ENCODE measurements at regions not wholly inside any gene's neighbourhood (a gene's known extent, or its start where the extent isn't known, plus 50 kb on each side); places are given as distances from the start of the nearest gene placed in this dataset.

GRCh38 chr2:195316486-195316885 lies 340.5 kb upstream of the SLC39A10 start:
- H3K4me3 Mint-ChIP-seq, result no peak overlapping the region
- no peaks in the 10 kb centered on the region for H3K36me3 Mint-ChIP-seq
- H3K9me3 Mint-ChIP-seq (ENCODE audit: low read depth), result no peaks in the 10 kb centered on the region
- no peaks in the 10 kb centered on the region for H3K27me3 Mint-ChIP-seq
- H3K4me1 Mint-ChIP-seq (ENCODE audit: low read depth), result peaks cover 9% of the 10 kb centered on the region
- no peak overlapping the region for H3K27ac Mint-ChIP-seq

- H3K9me3 Mint-ChIP-seq (ENCODE audit: low read depth), result no peaks in the 10 kb centered on the region
- H3K27me3 Mint-ChIP-seq, result peaks cover 2% of the 10 kb centered on the region
- H3K4me1 Mint-ChIP-seq (ENCODE audit: low read depth), result peaks cover 4% of the 10 kb centered on the region
- no peak overlapping the region for H3K27ac Mint-ChIP-seq
- no peak overlapping the region for H3K4me3 Mint-ChIP-seq
- H3K36me3 Mint-ChIP-seq, result no peaks in the 10 kb centered on the region
Observed at GRCh38 chr2:195313962-195314361, 343.1 kb upstream of the SLC39A10 start.

- Mint-ChIP-seq H3K4me1 (ENCODE audit: low read depth) (peaks cover 4% of the 10 kb centered on the region), H3K27me3 (peaks cover 2% of the 10 kb centered on the region), H3K4me3 (no peak overlapping the region), H3K27ac (no peak overlapping the region), H3K9me3 (ENCODE audit: low read depth) (no peaks in the 10 kb centered on the region), H3K36me3 (no peaks in the 10 kb centered on the region)
Observed at GRCh38 chr2:195312662-195313061, 344.4 kb upstream of the SLC39A10 start.

- Mint-ChIP-seq H3K27ac (no peak overlapping the region), H3K36me3 (no peaks in the 10 kb centered on the region), H3K9me3 (ENCODE audit: low read depth) (no peaks in the 10 kb centered on the region), H3K4me3 (no peak overlapping the region), H3K27me3 (peaks cover 2% of the 10 kb centered on the region), H3K4me1 (ENCODE audit: low read depth) (no peaks in the 10 kb centered on the region)
Observed at GRCh38 chr2:195308163-195308562, 348.9 kb upstream of the SLC39A10 start.

GRCh38 chr2:195307751-195308150 lies 349.3 kb upstream of the SLC39A10 start:
- Mint-ChIP-seq H3K4me1 (ENCODE audit: low read depth) (no peaks in the 10 kb centered on the region), H3K4me3 (no peak overlapping the region), H3K27ac (no peak overlapping the region), H3K36me3 (no peaks in the 10 kb centered on the region), H3K27me3 (peaks cover 2% of the 10 kb centered on the region), H3K9me3 (ENCODE audit: low read depth) (no peaks in the 10 kb centered on the region)

GRCh38 chr2:195304310-195304709 lies 352.7 kb upstream of the SLC39A10 start:
- no peak overlapping the region for H3K27ac Mint-ChIP-seq
- H3K36me3 Mint-ChIP-seq, result no peaks in the 10 kb centered on the region
- no peaks in the 10 kb centered on the region for H3K4me1 Mint-ChIP-seq (ENCODE audit: low read depth)
- H3K9me3 Mint-ChIP-seq (ENCODE audit: low read depth), result no peaks in the 10 kb centered on the region
- H3K27me3 Mint-ChIP-seq, result no peaks in the 10 kb centered on the region
- H3K4me3 Mint-ChIP-seq, result no peak overlapping the region

- Mint-ChIP-seq H3K4me3 (no peak overlapping the region), H3K9me3 (ENCODE audit: low read depth) (no peaks in the 10 kb centered on the region), H3K27me3 (no peaks in the 10 kb centered on the region), H3K4me1 (ENCODE audit: low read depth) (no peaks in the 10 kb centered on the region), H3K27ac (no peak overlapping the region), H3K36me3 (no peaks in the 10 kb centered on the region)
Observed at GRCh38 chr2:195300631-195301030, 356.4 kb upstream of the SLC39A10 start.

GRCh38 chr2:195299600-195299999 lies 357.4 kb upstream of the SLC39A10 start:
- Mint-ChIP-seq H3K4me3 (no peak overlapping the region), H3K27me3 (no peaks in the 10 kb centered on the region), H3K36me3 (no peaks in the 10 kb centered on the region), H3K4me1 (ENCODE audit: low read depth) (no peaks in the 10 kb centered on the region), H3K27ac (no peak overlapping the region), H3K9me3 (ENCODE audit: low read depth) (no peaks in the 10 kb centered on the region)

GRCh38 chr2:195296490-195296889 lies 360.5 kb upstream of the SLC39A10 start:
- Mint-ChIP-seq H3K4me1 (ENCODE audit: low read depth) (no peaks in the 10 kb centered on the region), H3K27me3 (no peaks in the 10 kb centered on the region), H3K27ac (no peak overlapping the region), H3K9me3 (ENCODE audit: low read depth) (no peaks in the 10 kb centered on the region), H3K4me3 (no peak overlapping the region), H3K36me3 (peaks cover 2% of the 10 kb centered on the region)

- H3K36me3 Mint-ChIP-seq, result peaks cover 4% of the 10 kb centered on the region
- peaks cover 2% of the 10 kb centered on the region for H3K27me3 Mint-ChIP-seq
- no peak overlapping the region for H3K27ac Mint-ChIP-seq
- no peaks in the 10 kb centered on the region for H3K4me1 Mint-ChIP-seq (ENCODE audit: low read depth)
- no peaks in the 10 kb centered on the region for H3K9me3 Mint-ChIP-seq (ENCODE audit: low read depth)
- H3K4me3 Mint-ChIP-seq, result no peak overlapping the region
Observed at GRCh38 chr2:195289081-195289480, 367.9 kb upstream of the SLC39A10 start.

- H3K36me3 Mint-ChIP-seq, result no peaks in the 10 kb centered on the region
Observed at GRCh38 chr2:195279840-195280427, 377.1 kb upstream of the SLC39A10 start.

GRCh38 chr2:195270466-195271039 lies 386.5 kb upstream of the SLC39A10 start:
- Mint-ChIP-seq H3K4me1 (ENCODE audit: low read depth) (no peaks in the 10 kb centered on the region), H3K27ac (no peak overlapping the region), H3K4me3 (no peak overlapping the region), H3K9me3 (ENCODE audit: low read depth) (peaks cover 5% of the 10 kb centered on the region), H3K27me3 (peaks cover 5% of the 10 kb centered on the region), H3K36me3 (peaks cover 4% of the 10 kb centered on the region)

More at GRCh38 chr2:195279840-195280427, 377.1 kb upstream of the SLC39A10 start:
- H3K27ac Mint-ChIP-seq, result no peak overlapping the region
- H3K4me3 Mint-ChIP-seq, result no peak overlapping the region
- H3K4me1 Mint-ChIP-seq (ENCODE audit: low read depth), result no peaks in the 10 kb centered on the region
- no peaks in the 10 kb centered on the region for H3K27me3 Mint-ChIP-seq
- no peaks in the 10 kb centered on the region for H3K9me3 Mint-ChIP-seq (ENCODE audit: low read depth)

- H3K27me3 Mint-ChIP-seq, result peaks cover 5% of the 10 kb centered on the region
- peaks cover 4% of the 10 kb centered on the region for H3K36me3 Mint-ChIP-seq
- H3K4me1 Mint-ChIP-seq (ENCODE audit: low read depth), result no peaks in the 10 kb centered on the region
- H3K9me3 Mint-ChIP-seq (ENCODE audit: low read depth), result peaks cover 5% of the 10 kb centered on the region
- H3K4me3 Mint-ChIP-seq, result no peak overlapping the region
- no peak overlapping the region for H3K27ac Mint-ChIP-seq
Observed at GRCh38 chr2:195269220-195269619, 387.8 kb upstream of the SLC39A10 start.

- no peaks in the 10 kb centered on the region for H3K27me3 Mint-ChIP-seq
- no peak overlapping the region for H3K4me3 Mint-ChIP-seq
- H3K9me3 Mint-ChIP-seq (ENCODE audit: low read depth), result peaks cover 5% of the 10 kb centered on the region
- H3K27ac Mint-ChIP-seq, result no peak overlapping the region
- H3K36me3 Mint-ChIP-seq, result no peaks in the 10 kb centered on the region
- H3K4me1 Mint-ChIP-seq (ENCODE audit: low read depth), result no peaks in the 10 kb centered on the region
Observed at GRCh38 chr2:195257979-195258378, 399.0 kb upstream of the SLC39A10 start.

GRCh38 chr2:195252018-195252417 lies 405.0 kb upstream of the SLC39A10 start:
- Mint-ChIP-seq H3K4me1 (ENCODE audit: low read depth) (no peaks in the 10 kb centered on the region), H3K36me3 (peaks cover 2% of the 10 kb centered on the region), H3K27me3 (no peaks in the 10 kb centered on the region), H3K4me3 (no peak overlapping the region), H3K27ac (no peak overlapping the region), H3K9me3 (ENCODE audit: low read depth) (peaks cover 23% of the 10 kb centered on the region)

- H3K4me1 Mint-ChIP-seq (ENCODE audit: low read depth), result no peaks in the 10 kb centered on the region
- H3K4me3 Mint-ChIP-seq, result no peak overlapping the region
- H3K9me3 Mint-ChIP-seq (ENCODE audit: low read depth), result peaks cover 24% of the 10 kb centered on the region
- peaks cover 3% of the 10 kb centered on the region for H3K36me3 Mint-ChIP-seq
- no peak overlapping the region for H3K27ac Mint-ChIP-seq
- H3K27me3 Mint-ChIP-seq, result no peaks in the 10 kb centered on the region
Observed at GRCh38 chr2:195251214-195251613, 405.8 kb upstream of the SLC39A10 start.

All from activated naive CD8-positive, alpha-beta T cell (primary cell).